Stimulated activated naive CD8-positive, alpha-beta T cell treated with anti-CD3 and anti-CD28 coated beads, Interleukin-15, amount 100 ng/mL, for 72 hours (primary cell): ENCODE measurements at regions not wholly inside any gene's neighbourhood (a gene's known extent, or its start where the extent isn't known, plus 50 kb on each side); places are given as distances from the start of the nearest gene placed in this dataset.
A peak's percentile ranks its signal among the peaks of the same experiment; 100 is the strongest.
"Not testable (repeated sequence)": the region's sequence is repeated elsewhere in the genome, so short reads cannot be mapped to it uniquely, and the experiment has no call there.

Source experiments
- ATAC-seq: fragments of 150-1000 bp; cut with Tn5 transposase; 2 replicates; pipeline ENCODE4 v1.10.0; 2021; ENCODE audit warnings: mild to moderate bottlenecking, moderate library complexity
- DNase-seq, 2 donors: peaks; one replicate each; pipeline ENCODE4 v3.0.0; 2021 to 2022
- H3K27ac Mint-ChIP-seq, 2 donors: one replicate each; pipeline ENCODE4 v1.8.0; 2022; ENCODE audit warnings: mild to moderate bottlenecking in 2 of 2, mixed read lengths in 2 of 2, moderate library complexity in 2 of 2
- H3K27me3 Mint-ChIP-seq: one replicate; pipeline ENCODE4 v1.8.0; 2022; ENCODE audit warnings: mixed read lengths
- H3K4me1 Mint-ChIP-seq: one replicate; pipeline ENCODE4 v1.8.0; 2022; ENCODE audit warnings: mild to moderate bottlenecking, mixed read lengths
- H3K4me3 Mint-ChIP-seq, 2 donors: one replicate each; pipeline ENCODE4 v1.8.0; 2022; ENCODE audit warnings: mild to moderate bottlenecking in 2 of 2, mixed read lengths in 2 of 2, moderate library complexity in 1 of 2
- H3K9me3 Mint-ChIP-seq, 2 donors: one replicate each; pipeline ENCODE4 v1.8.0; 2022; ENCODE audit warnings: mixed read lengths in 2 of 2

- H3K4me3 Mint-ChIP-seq, result no peak overlapping the region
- DNase-seq (no peak), ATAC-seq (no peak)
- H3K27me3 Mint-ChIP-seq, result peaks cover 30% of the 10 kb centered on the region
- H3K4me1 Mint-ChIP-seq, result no peaks in the 10 kb centered on the region
- H3K9me3 Mint-ChIP-seq, result no peaks in the 10 kb centered on the region
- H3K27ac Mint-ChIP-seq, result no peak overlapping the region
These were observed 84.4 kb upstream of the MRPS22 start for GRCh38 chr3:139259398-139259797.

- ATAC-seq, result no peak
- H3K27ac Mint-ChIP-seq, result no peak overlapping the region
- DNase-seq, result no peak
- H3K27me3 Mint-ChIP-seq, result peaks cover 26% of the 10 kb centered on the region
- H3K4me3 Mint-ChIP-seq, result no peak overlapping the region
- no peaks in the 10 kb centered on the region for H3K4me1 Mint-ChIP-seq
- H3K9me3 Mint-ChIP-seq, result no peaks in the 10 kb centered on the region
These were observed 83.8 kb upstream of the MRPS22 start for GRCh38 chr3:139260041-139260486.

DNA sequence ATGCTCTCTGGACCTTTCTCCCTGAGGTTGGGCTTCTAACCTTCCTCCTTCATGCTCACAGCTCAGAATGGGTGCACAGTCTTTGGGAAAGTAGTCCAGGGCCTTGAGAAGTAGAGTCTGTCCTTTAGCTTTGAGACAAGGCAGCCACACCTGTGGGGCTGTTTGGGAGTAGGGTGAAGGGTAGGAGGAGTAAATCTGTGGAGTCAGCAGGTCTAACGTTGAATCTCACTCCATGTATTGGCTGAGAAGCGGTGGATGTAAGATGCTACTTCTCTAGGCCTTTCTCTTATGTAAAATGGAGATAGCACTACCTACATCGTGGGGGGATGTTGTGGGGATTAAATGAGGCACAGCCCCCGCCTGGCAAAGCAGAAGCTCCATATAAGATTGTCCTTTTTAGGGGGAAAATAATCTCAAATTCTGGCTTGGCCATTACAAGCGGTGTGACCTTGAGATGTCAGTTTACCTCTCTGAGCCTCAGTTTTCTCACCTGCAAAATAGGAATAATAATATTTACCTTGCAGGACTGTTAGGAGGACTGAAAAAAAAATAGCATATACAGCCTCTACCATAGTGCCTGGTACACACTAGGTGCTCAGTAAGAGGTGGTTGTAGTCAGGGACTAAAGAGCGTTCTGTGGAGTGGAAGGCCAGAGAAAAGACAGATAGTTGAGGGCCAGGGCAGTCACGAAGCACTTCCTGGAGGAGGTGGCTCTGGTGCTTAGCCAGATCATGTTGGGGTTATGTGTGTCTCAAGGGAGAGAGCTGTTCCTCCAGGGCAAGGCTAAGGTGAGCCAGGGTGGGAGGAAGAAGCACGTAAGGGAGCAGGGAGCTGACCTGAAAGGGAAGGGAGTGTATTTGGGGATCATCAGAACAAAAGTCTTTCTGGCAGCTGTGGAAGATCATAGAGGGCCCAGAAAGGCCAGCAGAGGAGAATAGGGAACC lies 82.8 kb upstream of the MRPS22 start:
- Mint-ChIP-seq H3K9me3 (no peaks in the 10 kb centered on the region), H3K4me1 (no peaks in the 10 kb centered on the region), H3K27ac (no peak overlapping the region), H3K4me3 (no peak overlapping the region), H3K27me3 (peaks cover 26% of the 10 kb centered on the region)
- no peak for DNase-seq
- ATAC-seq, result no peak

DNA sequence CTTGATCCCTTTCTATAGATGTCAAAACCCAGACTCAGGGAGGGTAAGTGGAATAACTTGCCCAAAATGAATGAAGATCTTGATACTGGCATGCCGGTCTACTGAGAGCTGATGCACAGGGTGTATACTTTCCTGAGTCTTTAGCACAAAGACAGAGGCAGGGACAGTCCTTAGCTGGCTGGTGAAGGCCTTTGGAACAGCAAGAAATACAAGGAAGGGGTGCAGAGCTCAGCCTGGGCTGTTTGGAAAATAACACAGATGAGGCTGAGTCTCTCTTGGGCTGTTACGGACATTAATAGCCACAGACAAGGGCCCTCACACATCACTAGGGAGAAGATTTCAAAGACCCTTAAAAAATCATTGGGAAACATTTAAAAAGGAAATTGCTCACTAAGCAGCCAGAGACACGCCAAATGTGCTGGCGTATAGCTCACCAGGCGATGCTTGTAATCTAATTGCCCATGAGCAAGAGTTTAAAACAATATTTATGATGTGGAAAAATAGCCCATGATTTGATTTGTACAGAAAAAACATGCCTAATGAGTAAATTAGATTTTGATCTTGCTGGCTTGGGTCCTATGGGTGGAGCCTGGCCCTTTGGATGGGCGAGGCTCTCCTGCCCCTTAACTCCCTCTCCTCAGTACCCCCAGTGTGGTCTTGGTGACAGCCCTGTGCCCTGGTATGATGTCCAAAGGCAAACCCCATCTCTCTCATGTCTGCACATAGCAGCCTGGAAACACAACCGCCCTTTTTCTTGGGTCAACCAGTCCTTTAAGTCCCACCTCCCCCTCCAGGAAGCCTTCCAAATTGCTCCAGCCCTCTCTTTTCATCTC lies 81.8 kb upstream of the MRPS22 start:
- no peaks in the 10 kb centered on the region for H3K4me1 Mint-ChIP-seq
- H3K27ac Mint-ChIP-seq, result no peak overlapping the region
- no peaks in the 10 kb centered on the region for H3K9me3 Mint-ChIP-seq
- peaks cover 26% of the 10 kb centered on the region for H3K27me3 Mint-ChIP-seq
- DNase-seq (no peak), ATAC-seq (no peak)
- no peak overlapping the region for H3K4me3 Mint-ChIP-seq

DNA sequence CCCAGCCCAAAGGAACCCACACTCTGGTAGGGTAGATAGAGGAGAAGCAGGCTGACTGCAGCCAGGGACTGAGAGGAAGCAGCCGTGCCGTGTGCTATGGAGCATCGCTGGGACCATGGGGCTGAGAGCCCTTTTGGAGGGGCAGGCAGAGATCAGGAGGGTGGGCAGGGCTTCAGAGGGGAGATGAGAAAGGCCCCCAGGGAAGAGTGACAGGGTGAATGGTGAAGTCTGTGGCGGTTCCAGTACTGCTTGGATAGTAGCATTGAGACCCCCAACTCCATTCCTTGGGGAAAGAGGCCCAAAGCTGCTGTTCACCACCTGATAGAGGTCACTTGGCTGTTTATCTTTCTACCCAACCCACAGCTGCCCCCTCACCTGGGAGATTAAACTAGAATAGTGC lies 80.0 kb upstream of the MRPS22 start:
- H3K4me1 Mint-ChIP-seq, result no peaks in the 10 kb centered on the region
- no peak for ATAC-seq
- no peaks in the 10 kb centered on the region for H3K9me3 Mint-ChIP-seq
- H3K4me3 Mint-ChIP-seq, result no peak overlapping the region
- peaks cover 15% of the 10 kb centered on the region for H3K27me3 Mint-ChIP-seq
- no peak overlapping the region for H3K27ac Mint-ChIP-seq
- no peak for DNase-seq

GRCh38 chr3:139264375-139264774 lies 79.4 kb upstream of the MRPS22 start:
- Mint-ChIP-seq H3K9me3 (no peaks in the 10 kb centered on the region), H3K4me1 (no peaks in the 10 kb centered on the region), H3K27me3 (peaks cover 13% of the 10 kb centered on the region), H3K4me3 (no peak overlapping the region), H3K27ac (no peak overlapping the region)
- DNase-seq, result no peak
- ATAC-seq, result no peak

DNA sequence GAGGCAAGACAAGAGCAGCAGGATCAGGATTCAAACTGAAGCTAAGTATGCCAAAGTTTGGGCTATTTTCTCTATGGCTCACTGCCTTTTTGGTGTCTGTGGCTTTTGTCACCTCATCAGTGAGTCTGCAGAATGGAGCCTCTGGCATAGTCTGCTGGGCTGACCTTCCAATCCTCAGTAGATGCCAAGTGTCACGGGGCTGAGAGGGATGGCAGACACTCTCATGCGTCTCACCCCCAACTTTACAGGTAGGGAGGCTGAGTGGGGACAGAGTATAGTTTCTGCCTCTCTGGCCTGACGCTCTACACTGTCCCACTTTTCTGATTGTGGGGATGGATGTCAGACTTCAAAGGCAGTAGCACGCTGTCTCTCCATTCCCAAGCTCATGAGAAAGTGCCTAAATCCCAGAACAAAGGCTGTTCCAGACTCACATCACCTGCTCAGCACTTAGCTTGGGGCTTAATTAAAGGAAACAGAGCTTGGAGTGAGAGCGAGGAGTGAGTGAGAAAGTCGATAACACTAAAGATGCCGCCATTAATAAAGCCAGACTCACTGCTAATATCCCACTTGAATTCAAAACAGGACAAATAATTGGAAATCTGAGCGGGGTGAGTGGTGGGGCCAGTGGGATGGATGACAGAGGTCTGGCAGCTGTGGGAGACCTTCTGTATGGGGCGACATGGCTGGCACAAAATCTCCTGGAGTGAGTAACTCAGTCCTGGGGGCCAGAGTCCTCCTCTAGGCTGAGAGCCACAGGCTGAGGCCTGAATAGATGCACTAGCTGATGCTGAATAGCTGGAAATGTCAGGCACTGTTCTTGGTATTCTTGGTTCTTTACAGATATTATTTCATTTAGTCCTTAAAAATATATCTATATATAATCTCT lies 78.4 kb upstream of the MRPS22 start:
- no peaks in the 10 kb centered on the region for H3K9me3 Mint-ChIP-seq
- no peak for ATAC-seq

GRCh38 chr3:139267300-139268246 lies 76.2 kb upstream of the MRPS22 start:
- no peaks in the 10 kb centered on the region for H3K9me3 Mint-ChIP-seq
- H3K4me1 Mint-ChIP-seq, result no peaks in the 10 kb centered on the region
- no peak for ATAC-seq
- H3K27me3 Mint-ChIP-seq, result peaks cover 10% of the 10 kb centered on the region
- H3K27ac Mint-ChIP-seq, result no peak overlapping the region
- DNase-seq, result no peak
- H3K4me3 Mint-ChIP-seq, result no peak overlapping the region

More for the DNA sequence above, 78.4 kb upstream of the MRPS22 start:
- no peak for DNase-seq
- Mint-ChIP-seq H3K4me3 (no peak overlapping the region), H3K27ac (peak overlapping the region in 1 of 2 donors; percentile 53), H3K4me1 (no peaks in the 10 kb centered on the region), H3K27me3 (peaks cover 19% of the 10 kb centered on the region)

- Mint-ChIP-seq H3K9me3 (no peaks in the 10 kb centered on the region), H3K27me3 (peaks cover 21% of the 10 kb centered on the region), H3K4me1 (no peaks in the 10 kb centered on the region), H3K27ac (no peak overlapping the region), H3K4me3 (no peak overlapping the region)
- ATAC-seq (no peak), DNase-seq (no peak)
These were observed 73.8 kb upstream of the MRPS22 start for GRCh38 chr3:139269984-139270383.

GRCh38 chr3:139270652-139271051 lies 73.2 kb upstream of the MRPS22 start:
- not testable (repeated sequence) for DNase-seq, H3K4me1 Mint-ChIP-seq, H3K4me3 Mint-ChIP-seq, H3K9me3 Mint-ChIP-seq, H3K27ac Mint-ChIP-seq, ATAC-seq
- peaks cover 23% of the 10 kb centered on the region for H3K27me3 Mint-ChIP-seq

DNA sequence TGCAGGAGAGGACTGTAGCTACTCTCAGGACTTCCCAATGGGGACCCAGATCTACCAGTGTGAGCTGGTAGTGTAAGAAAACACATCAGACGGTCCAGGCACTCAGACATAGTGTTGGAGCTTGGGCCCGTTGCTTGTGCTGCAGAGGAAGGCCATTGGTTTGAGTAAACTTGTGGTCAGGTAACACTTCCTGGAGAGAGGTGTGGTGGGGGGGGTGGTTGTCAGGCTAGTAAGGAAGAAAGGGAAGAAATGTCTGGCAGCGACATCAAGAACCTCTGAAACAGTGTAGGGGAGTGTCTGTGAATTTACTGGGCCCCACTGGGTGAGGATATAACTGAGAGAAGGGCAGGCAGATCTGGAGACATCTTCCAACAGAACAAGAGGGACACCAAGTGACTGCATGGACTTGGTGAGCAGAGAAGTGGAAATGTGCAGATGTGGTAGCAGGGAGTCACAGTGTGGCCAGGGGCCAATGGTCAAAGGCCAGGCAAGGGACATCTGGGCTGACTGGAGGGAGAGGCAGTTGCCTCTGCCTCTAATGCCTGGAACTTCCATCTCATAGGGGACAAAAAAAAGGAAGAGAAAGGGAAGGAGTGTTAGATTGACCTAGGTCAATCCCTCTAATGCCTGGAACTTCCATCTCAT lies 63.7 kb upstream of the MRPS22 start:
- no peak overlapping the region for H3K27ac Mint-ChIP-seq
- H3K27me3 Mint-ChIP-seq, result peaks cover 35% of the 10 kb centered on the region
- ATAC-seq (no peak), DNase-seq (no peak)
- no peaks in the 10 kb centered on the region for H3K4me1 Mint-ChIP-seq
- no peaks in the 10 kb centered on the region for H3K9me3 Mint-ChIP-seq
- H3K4me3 Mint-ChIP-seq, result no peak overlapping the region

- DNase-seq (no peak), ATAC-seq (no peak)
- peaks cover 29% of the 10 kb centered on the region for H3K27me3 Mint-ChIP-seq
- no peaks in the 10 kb centered on the region for H3K4me1 Mint-ChIP-seq
- H3K27ac Mint-ChIP-seq, result no peak overlapping the region
- H3K4me3 Mint-ChIP-seq, result no peak overlapping the region
- H3K9me3 Mint-ChIP-seq, result no peaks in the 10 kb centered on the region
These were observed 62.7 kb upstream of the MRPS22 start for GRCh38 chr3:139281096-139281495.

DNA sequence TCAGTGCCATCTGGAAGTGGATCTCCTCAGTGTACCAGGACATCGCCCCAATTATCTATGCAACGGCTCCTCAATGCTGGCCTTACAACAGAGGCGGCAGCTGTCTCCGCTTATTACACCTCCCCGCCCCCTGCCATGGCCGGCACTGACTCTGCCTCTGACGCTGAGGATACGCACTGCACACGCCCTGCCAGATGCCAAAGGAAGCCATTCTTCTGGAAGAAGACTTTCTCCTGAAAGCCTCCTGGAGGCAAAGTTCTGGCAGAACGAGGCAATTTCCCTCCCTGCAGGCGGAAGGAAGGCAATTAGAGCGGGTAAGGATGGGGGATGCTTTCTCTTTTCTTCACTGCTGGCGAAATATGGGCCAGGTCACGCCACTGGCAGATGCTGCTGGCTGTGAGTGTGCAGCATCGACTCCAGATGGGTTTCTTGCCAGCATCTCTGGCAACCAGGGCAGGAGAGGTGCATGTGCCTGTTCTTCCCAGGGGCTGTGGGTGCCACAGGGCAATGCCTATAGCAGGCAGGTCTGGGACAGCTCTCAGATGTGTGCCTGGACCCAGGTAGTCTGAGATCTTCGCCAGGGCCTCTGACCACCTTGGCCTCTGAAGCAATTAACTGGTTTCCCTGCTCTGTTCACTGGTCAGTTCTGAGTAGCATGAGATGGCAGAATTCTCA lies 62.2 kb upstream of the MRPS22 start:
- Mint-ChIP-seq H3K9me3 (no peaks in the 10 kb centered on the region), H3K27ac (no peak overlapping the region), H3K4me3 (no peak overlapping the region), H3K27me3 (peaks cover 27% of the 10 kb centered on the region), H3K4me1 (no peaks in the 10 kb centered on the region)
- no peak for DNase-seq
- ATAC-seq, result no peak
